Tibial artery (tissue), 4 donors: ENCODE measurements at regions not wholly inside any gene's neighbourhood (a gene's known extent, or its start where the extent isn't known, plus 50 kb on each side); places are given as distances from the start of the nearest gene placed in this dataset.

Experiments used
- DNase-seq, 2 donors: peaks; one replicate each; pipeline ENCODE4 v3.0.0-alpha.2; 2019
- H3K27ac ChIP-seq, 2 donors: fragments of 200-600 bp; sonication (generic) in 1 of 2; 1 replicate in 1 of 2; 2 replicates in 1 of 2; pipeline ENCODE4 v1.5.1; 2018 to 2019; ENCODE audit warnings: mild to moderate bottlenecking in 1 of 2
- H3K27me3 ChIP-seq, 2 donors: fragments of 200-600 bp; sonication (generic) in 1 of 2; one replicate each; pipeline versions ENCODE4 v1.5.1 to v1.6.0; 2016 to 2019
- H3K36me3 ChIP-seq, 3 donors: fragments of 200-600 bp; sonication (generic) in 2 of 3; one replicate each; pipeline ENCODE4 v1.5.1; 2016 to 2019; ENCODE audit warnings: mild to moderate bottlenecking in 2 of 3
- H3K4me1 ChIP-seq, 4 donors: fragments of 200-600 bp; sonication (generic) in 2 of 4; 1 replicate in 3 of 4; 2 replicates in 1 of 4; pipeline ENCODE4 v1.5.1; 2016 to 2019
- H3K4me3 ChIP-seq, 2 donors: fragments of 200-600 bp; sonication (generic) in 1 of 2; 1 replicate in 1 of 2; 2 replicates in 1 of 2; pipeline ENCODE4 v1.5.1; 2018 to 2019; ENCODE audit warnings: mild to moderate bottlenecking in 2 of 2
- H3K9me3 ChIP-seq, 3 donors: fragments of 200-600 bp; sonication (generic) in 1 of 3; one replicate each; pipeline ENCODE4 v1.5.1; 2016 to 2019
- intact Hi-C: fragments of 100-400 bp; cut with DNase I; formaldehyde crosslinking; loops from one replicate; pipeline ENCODE4 v1.15.0; 2023; ENCODE audit warnings: low total_unique reads
- TF ChIP-seq, protein P1 (sequence below), 2 experiments: fragments of 200-600 bp in 1 of 2; fragments of 450-650 bp in 1 of 2; IDR thresholded peaks; one replicate each; pipeline ENCODE4 v1.5.1; 2017 to 2019; ENCODE audit warnings: antibody characterized with exemption in 2 of 2, mild to moderate bottlenecking in 1 of 2, moderate library complexity in 1 of 2

DNA sequence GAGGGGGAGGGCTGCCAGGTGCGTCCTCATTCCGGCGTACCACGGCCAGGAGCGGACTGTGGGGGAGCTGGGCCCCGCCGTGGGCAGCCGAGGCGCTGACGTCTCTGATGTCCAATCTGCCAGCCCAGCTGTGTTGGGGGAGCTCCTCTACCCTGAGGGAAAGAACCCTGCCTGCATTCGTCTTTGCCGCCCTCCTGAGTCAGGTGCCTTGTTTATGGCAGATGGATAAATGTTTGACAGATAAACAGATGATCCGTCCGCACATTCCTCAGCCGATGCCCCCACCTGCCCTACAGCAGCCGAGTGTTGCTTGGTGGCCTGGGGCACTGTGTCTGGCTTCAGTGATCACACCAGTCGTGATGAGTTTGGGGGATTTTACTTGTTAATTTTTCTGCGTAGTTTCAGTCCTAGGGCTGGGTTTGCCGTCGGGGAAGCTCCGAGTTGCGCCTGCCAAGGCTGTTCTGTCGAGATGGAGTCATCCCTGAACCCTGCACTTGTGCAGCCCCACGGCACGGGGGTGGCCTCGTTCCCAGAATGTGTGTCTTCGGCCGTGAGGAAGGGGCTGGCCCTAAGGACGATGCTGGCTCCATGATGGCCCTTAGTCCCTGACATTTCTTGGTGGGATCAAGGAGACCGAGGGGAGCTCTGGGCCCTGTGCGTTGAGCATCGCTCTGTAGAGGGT, 1083.9 kb downstream of the BRD1 start:
- DNase-seq = peak in 1 of 2 donors; percentile 10
- no peak overlapping the region for H3K27ac ChIP-seq

DNA sequence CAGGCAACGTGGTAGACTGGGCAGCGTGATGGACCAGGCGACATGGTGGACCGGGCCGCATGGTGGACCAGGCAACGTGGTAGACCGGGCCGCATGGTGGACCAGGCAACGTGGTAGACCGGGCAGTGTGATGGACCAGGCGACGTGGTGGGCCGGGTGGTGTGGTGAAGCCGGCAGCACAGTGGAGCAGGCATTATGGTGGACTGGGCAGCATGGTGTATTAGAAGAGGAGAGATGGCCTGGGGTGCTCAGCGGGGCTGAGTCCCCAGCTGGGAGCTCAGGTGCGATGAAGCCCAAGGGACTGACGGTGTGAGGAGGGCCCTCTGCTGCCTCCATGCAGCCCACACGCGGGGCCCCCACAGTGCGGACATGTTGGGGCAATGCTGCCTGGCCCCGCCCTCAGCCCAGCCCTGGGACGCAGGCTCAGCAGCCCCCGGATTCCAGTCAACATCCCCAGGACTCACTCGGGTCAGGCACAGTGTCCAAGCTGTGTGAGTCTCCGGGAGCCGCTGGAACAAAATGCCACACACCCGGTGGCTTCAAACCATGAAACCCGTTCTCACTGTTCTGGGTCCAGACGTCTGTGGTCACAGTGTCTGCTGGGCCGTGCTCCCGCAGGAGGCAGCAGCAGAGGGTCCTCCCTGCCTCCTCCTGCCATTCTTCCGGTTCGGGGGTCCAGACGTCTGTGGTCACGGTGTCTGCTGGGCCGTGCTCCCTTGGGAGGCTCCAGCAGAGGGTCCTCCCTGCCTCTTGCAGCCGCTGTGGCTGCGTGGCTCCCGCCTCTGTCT, 1084.9 kb downstream of the BRD1 start:
- intact Hi-C loops = no loop called here
- Histone ChIP-seq H3K4me3 (no peak overlapping the region), H3K27ac (no peak overlapping the region), H3K4me1 (no peaks in the 10 kb centered on the region), H3K36me3 (no peaks in the 10 kb centered on the region), H3K9me3 (no peaks in the 10 kb centered on the region), H3K27me3 (no peaks in the 10 kb centered on the region)
- TF ChIP-seq, protein P1, sequence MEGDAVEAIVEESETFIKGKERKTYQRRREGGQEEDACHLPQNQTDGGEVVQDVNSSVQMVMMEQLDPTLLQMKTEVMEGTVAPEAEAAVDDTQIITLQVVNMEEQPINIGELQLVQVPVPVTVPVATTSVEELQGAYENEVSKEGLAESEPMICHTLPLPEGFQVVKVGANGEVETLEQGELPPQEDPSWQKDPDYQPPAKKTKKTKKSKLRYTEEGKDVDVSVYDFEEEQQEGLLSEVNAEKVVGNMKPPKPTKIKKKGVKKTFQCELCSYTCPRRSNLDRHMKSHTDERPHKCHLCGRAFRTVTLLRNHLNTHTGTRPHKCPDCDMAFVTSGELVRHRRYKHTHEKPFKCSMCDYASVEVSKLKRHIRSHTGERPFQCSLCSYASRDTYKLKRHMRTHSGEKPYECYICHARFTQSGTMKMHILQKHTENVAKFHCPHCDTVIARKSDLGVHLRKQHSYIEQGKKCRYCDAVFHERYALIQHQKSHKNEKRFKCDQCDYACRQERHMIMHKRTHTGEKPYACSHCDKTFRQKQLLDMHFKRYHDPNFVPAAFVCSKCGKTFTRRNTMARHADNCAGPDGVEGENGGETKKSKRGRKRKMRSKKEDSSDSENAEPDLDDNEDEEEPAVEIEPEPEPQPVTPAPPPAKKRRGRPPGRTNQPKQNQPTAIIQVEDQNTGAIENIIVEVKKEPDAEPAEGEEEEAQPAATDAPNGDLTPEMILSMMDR (IDR thresholded peaks at IDR 0.05) = no peak
- peak; percentile 19 to 52 for DNase-seq

More for the DNA sequence above, 1083.9 kb downstream of the BRD1 start:
- Histone ChIP-seq H3K4me3 (no peak overlapping the region), H3K9me3 (no peaks in the 10 kb centered on the region), H3K27me3 (no peaks in the 10 kb centered on the region), H3K4me1 (no peaks in the 10 kb centered on the region), H3K36me3 (no peaks in the 10 kb centered on the region)
- TF ChIP-seq, protein P1 (IDR thresholded peaks at IDR 0.05) = no peak
- intact Hi-C loops = no loop called here

DNA sequence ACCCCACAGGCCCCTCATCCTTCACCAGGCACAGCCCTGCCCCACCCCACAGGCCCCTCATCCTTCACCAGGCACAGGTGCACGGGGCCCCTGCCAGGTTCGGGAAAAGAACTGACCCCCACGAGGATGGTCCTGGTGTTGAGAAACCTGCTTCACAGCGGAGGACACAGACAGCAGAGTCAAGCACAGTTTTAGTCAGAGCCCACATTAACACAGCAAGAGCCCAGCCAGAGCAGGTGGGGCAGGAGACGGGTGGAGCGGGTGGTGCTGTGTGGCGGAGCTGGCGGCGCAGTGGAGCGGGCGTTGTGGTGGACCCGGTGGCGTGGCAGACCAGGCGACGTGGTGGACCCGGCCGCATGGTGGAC, 1085.5 kb downstream of the BRD1 start:
- H3K4me1 ChIP-seq = no peaks in the 10 kb centered on the region
- DNase-seq = peak in 1 of 2 donors; percentile 7
- H3K36me3 ChIP-seq = no peaks in the 10 kb centered on the region
- no peak overlapping the region for H3K4me3 ChIP-seq
- no peaks in the 10 kb centered on the region for H3K27me3 ChIP-seq
- intact Hi-C loops = no loop called here
- no peak overlapping the region for H3K27ac ChIP-seq
- TF ChIP-seq, protein P1 (IDR thresholded peaks at IDR 0.05) = no peak
- H3K9me3 ChIP-seq = no peaks in the 10 kb centered on the region

DNA sequence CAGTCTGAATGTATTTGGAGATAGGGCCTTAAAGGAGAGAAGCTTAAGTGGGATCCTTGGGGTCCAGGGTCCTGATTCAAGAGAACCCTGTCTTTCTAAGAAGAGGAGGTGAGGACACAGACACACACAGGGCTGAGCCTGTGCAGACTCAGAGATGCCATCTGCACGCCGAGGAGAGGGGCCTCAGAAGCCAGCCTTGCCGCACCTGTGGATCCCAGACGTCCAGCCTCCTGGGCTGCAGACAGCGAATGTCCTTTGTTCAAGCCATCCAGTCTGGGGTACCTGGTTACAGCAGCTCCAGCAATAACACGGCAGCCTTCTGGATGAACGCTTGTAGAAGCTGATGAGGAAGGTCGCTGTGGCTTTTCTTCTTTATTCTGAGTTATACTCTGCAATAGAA, 1086.1 kb downstream of the BRD1 start:
- Histone ChIP-seq H3K27ac (no peak overlapping the region), H3K4me3 (no peak overlapping the region), H3K4me1 (no peaks in the 10 kb centered on the region), H3K9me3 (no peaks in the 10 kb centered on the region), H3K36me3 (no peaks in the 10 kb centered on the region), H3K27me3 (no peaks in the 10 kb centered on the region)
- intact Hi-C loops = no loop called here
- TF ChIP-seq, protein P1 (IDR thresholded peaks at IDR 0.05) = no peak
- DNase-seq = peak in 1 of 2 donors; percentile 7

DNA sequence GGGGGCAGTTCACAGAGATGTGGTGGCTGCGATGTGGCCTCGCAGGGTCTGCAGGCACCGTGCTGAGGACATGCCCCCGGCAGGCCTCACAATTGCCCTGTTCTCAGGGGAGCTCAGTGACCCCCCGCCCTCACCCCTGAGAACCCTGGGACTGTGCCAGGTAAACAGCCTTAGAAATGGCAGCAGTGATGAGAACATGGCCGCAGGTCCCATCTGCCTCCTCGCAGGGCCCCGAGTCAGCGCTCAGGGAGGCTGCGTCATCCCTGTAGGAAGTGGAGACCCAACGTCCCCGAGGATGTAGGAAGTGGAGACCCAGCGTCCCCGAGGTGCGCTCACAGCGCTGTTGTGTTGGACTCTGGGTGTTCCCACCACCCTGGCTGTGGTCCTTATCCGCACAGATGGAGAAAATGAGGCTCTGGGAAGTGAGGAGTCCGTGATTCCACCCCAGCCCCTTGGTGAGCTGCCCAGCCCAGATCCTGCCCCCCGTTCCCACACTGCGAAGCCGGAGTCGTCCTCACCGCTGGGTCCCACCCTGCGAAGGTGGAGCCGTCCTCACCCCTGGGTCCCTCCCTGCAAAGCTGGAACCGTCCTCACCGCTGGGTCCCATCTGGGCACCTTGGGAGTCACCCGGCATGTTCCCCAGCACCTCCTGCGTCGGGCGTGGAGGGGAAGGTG, 1086.8 kb downstream of the BRD1 start:
- DNase-seq = peak; percentile 11 to 52
- Histone ChIP-seq H3K27ac (no peak overlapping the region), H3K27me3 (no peaks in the 10 kb centered on the region), H3K36me3 (no peaks in the 10 kb centered on the region), H3K9me3 (no peaks in the 10 kb centered on the region), H3K4me3 (no peak overlapping the region), H3K4me1 (no peaks in the 10 kb centered on the region)
- intact Hi-C loops = no loop called here
- TF ChIP-seq, protein P1 (IDR thresholded peaks at IDR 0.05) = no peak
